ENCODE measurements at regions not wholly inside any gene's neighbourhood (a gene's known extent, or its start where the extent isn't known, plus 50 kb on each side); places are given as distances from the start of the nearest gene placed in this dataset.

- no peak for TF ChIP-seq TAF1 (IDR thresholded peaks at IDR 0.05; ENCODE audit: borderline replicate concordance, low read depth, low read length)
- TF ChIP-seq USF1 (IDR thresholded peaks at IDR 0.05; ENCODE audit: borderline replicate concordance, low read depth), result no peak
- no peak for TF ChIP-seq CTCF (IDR thresholded peaks at IDR 0.05)
- TF ChIP-seq EP300 (IDR thresholded peaks at IDR 0.05; ENCODE audit: borderline replicate concordance in 1 of 2, low read depth in 1 of 2, low read length in 1 of 2), result no peak
- TF ChIP-seq ZBTB33 (IDR thresholded peaks at IDR 0.05; ENCODE audit: borderline replicate concordance, low read depth), result no peak
- no peak for TF ChIP-seq POLR2AphosphoS5 (IDR thresholded peaks at IDR 0.05; ENCODE audit: low read depth, low read length)
- TF ChIP-seq RAD21 (IDR thresholded peaks at IDR 0.05; ENCODE audit: low read length), result no peak
- no peak for TF ChIP-seq FOXM1 (IDR thresholded peaks at IDR 0.05; ENCODE audit: low read depth)
- TF ChIP-seq USF2 (IDR thresholded peaks at IDR 0.05; ENCODE audit: borderline replicate concordance, low read depth, low read length), result no peak
- no peak for TF ChIP-seq EZH2phosphoT487 (IDR thresholded peaks at IDR 0.05; ENCODE audit: borderline replicate concordance, low read depth)
These were observed 245.0 kb downstream of the TEX29 start for GRCh38 chr13:111565400-111565799.

Data from SK-N-SH (cell line).